IPS-18c (cell line): ENCODE measurements at regions not wholly inside any gene's neighbourhood (a gene's known extent, or its start where the extent isn't known, plus 50 kb on each side); places are given as distances from the start of the nearest gene placed in this dataset.
"Not testable (repeated sequence)": the region's sequence is repeated elsewhere in the genome, so short reads cannot be mapped to it uniquely, and the experiment has no call there.

Experiments used
- H3K4me3 ChIP-seq: 2 replicates; pipeline ENCODE4 v1.7.0; 2013; ENCODE audit warnings: low read depth, mild to moderate bottlenecking, low read length, moderate library complexity; ENCODE audit not compliant: insufficient read depth
- H3K9me3 ChIP-seq: one replicate; pipeline ENCODE4 v1.6.1; 2013; ENCODE audit warnings: mild to moderate bottlenecking, low read length, moderate library complexity; ENCODE audit not compliant: control insufficient read depth, insufficient read depth

DNA sequence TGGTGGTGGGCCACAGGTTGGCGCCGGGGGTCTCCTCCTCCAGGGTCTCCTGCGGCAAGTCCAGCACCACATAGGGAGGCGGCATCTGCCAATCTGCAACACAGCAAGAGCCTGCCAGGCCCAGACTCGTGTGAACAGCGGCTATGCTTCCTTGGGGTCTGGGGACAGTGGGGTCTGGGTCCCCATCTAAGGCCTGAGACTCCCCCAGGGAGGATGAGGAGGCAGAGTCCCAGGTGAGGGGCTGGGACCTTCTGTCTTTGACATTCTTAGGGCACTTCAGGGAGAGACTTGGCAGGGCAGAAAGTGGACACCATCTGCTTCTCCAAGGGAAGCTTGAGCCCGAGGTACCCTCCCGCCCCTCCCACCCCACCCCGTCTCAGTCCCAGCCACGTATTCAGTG, 178.1 kb downstream of the TMEM121 start:
- H3K9me3 ChIP-seq = peaks cover 36% of the 10 kb centered on the region
- H3K4me3 ChIP-seq = not testable (repeated sequence)

DNA sequence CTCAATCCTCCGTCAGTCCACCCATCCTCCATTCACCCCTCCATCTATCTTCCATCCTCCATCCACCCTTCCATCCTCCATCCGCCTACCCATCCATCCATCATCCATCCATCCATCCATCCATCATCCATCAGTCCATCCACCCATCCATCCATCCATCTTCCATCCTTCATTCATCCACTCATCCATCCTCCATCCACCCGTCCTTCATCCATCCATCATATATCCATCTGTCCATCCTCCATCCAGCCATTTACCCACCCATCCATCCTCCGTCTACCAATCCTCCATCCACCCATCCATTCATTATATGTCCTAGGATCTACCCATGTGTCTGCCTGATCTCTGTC, 179.1 kb downstream of the TMEM121 start:
- peaks cover 41% of the 10 kb centered on the region for H3K9me3 ChIP-seq
- H3K4me3 ChIP-seq = not testable (repeated sequence)

DNA sequence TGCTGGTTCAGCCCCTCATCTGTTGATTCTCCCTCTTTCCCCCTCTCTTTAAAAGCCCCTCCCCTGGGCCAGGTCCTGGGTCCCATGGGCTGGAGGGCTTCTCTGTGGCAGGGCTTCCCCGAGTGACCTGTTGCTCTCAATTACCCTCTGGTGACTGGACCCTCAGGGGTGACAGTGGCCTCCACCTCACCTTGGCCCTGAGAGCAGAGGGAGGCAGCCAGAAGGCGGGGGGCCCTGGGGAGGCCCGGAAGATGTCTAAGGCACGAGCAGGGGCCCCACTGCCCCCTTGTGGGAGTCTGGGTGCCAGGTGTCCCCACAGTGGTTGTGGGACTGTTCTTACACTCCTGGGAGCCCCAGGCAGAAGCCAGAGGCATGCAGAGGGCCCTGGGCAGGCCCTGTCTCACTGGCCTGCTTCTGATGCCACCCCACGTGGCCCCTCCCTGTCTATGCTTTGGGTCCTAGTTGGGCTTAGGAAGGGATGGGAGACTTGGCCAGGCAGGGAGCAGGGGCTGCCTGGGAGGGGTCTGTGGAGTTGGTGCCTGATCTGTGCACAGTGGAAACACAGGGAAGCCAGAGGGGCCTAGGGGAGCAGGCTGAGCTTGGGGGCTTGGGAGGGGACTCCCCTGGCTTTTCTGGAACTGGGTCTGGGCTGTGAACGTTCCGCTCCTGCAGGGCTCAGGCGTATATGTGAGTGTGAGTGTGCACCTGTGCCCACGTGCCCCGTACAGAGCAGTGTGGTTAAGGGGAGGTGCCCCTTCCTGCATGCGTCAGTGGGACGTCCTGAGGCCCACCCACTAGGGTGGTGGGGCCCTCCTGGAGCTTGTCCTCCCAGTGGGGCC, 179.7 kb downstream of the TMEM121 start:
- not testable (repeated sequence) for H3K4me3 ChIP-seq
- peaks cover 40% of the 10 kb centered on the region for H3K9me3 ChIP-seq

DNA sequence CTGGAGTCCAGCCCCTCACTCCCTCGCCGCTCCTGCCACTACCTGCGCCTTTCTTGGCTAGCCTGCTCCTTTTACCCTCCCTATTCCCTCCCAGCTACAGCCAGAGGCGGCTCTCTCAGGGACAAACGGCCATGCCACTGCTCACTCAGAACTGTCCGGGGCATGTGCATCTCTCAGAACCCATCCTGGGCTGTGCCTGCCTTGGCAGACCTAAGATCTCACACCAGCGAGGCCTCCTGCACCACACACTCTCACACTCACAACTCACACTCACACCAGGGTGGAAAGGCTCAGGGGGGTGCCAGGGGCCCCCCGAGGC, 180.3 kb downstream of the TMEM121 start:
- H3K9me3 ChIP-seq = peaks cover 41% of the 10 kb centered on the region
- H3K4me3 ChIP-seq = not testable (repeated sequence)

DNA sequence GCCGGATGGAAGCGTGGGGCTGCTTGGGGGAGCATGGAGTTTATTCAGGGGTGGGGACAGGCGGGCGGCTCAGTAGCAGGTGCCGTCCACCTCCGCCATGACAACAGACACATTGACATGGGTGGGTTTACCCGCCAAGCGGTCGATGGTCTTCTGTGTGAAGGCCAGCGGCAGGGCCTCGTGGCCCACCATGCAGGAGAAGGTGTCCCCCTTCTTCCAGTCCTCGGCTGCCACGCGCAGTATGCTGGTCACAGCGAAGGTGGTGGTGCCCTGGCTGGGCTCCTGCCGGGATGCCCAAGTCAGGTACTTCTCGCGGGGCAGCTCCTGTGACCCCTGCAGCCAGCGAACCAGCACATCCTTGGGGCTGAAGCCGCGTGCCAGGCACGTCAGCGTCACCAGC, 180.7 kb downstream of the TMEM121 start:
- not testable (repeated sequence) for H3K4me3 ChIP-seq
- peaks cover 37% of the 10 kb centered on the region for H3K9me3 ChIP-seq

DNA sequence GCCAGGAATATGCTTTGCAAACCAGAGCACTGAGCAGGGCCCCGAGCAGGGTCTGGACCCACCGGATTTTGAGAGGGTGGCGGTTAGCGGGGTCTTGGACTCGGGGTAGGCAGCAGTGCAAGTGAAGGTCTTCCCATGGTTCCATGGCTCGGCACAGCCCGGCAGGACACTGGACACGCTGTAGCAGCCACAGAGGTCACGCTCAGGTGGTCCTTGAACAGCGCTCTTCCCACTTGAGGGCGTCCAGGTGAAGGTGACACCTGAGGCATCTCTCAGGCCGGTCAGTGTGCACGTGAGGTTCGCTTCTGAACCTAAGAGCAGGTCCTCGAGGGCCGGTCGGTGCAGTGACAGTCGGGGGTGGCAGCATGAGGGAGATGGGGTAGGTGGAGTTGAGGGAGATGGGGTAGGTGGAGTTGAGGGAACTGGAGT, 181.4 kb downstream of the TMEM121 start:
- H3K4me3 ChIP-seq = not testable (repeated sequence)
- H3K9me3 ChIP-seq = peaks cover 33% of the 10 kb centered on the region

DNA sequence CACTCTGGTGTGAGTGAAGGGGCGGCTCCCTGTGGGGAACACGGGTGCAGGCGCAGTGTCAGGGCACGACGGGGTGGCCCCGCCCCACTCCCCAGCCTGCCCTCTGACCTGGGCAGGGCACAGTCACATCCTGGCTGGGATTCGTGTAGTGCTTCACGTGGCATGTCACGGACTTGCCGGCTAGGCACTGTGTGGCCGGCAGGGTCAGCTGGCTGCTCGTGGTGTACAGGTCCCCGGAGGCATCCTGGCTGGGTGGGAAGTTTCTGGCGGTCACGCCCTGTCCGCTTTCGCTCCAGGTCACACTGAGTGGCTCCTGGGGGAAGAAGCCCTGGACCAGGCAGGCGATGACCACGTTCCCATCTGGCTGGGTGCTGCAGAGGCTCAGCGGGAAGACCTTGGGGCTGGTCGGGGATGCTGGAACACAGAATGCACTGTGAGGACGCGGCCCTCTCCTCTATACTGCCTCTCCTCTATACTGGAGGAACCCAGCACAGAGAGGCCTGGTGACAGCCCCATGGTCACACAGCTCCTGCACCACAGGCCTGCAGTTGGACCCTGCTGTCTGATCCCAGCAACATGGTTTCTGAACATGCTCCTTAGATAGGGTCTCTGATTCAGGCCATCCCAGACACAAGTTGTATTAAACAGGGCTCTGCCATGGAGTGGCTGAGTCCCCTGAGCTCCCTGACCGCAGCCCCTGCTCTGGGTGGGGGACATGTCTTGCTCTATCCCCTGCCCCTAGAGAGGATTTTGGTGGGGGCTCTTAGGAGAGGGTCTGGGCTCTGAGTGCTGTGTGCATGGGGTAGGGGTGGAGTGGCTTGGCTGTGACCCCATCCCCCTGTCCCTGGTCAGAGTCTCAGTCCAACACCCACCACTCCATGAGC, 182.1 kb downstream of the TMEM121 start:
- peaks cover 36% of the 10 kb centered on the region for H3K9me3 ChIP-seq
- not testable (repeated sequence) for H3K4me3 ChIP-seq

DNA sequence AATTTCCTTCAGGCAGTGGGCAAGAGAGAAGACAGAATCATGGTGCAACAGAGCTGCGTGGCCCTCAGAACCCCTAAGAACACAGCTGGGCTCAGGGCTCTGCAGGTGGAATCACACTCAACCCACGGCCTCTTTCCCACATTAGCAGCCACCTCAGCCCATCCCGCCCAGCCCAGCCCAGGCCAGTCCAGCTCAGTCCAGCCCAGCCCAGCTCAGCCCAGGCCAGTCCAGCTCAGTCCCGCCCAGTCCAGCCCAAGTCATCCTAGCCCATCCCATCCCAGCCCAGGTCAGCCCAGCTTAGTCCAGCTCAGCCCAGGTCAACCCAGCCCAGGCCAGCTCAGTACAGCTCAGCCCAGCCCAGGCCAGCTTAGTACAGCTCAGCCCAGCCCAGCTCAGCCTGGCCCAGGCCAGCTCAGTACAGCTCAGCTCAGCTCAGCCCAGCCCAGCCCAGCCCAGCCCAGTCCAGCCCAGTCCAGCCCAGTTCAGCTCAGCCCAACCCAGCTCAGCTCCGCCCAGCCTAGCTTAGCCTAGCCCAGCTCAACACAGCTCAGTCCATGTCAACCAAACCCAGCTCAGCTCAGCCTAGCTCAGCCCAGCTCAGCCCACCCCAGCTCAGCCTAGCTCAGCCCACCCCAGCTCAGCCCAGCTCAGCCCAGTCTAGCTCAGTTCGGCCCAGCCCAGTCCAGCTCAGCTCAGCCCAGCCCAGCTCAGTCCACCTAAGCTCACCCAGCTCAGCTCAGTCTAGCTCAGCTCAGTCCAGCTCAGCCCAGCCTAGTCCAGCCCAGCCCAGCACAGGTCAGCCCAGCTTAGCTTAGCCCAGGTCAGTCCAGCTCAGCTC, 183.1 kb downstream of the TMEM121 start:
- Histone ChIP-seq H3K9me3 (peaks cover 36% of the 10 kb centered on the region), H3K4me3 (no peak overlapping the region)

DNA sequence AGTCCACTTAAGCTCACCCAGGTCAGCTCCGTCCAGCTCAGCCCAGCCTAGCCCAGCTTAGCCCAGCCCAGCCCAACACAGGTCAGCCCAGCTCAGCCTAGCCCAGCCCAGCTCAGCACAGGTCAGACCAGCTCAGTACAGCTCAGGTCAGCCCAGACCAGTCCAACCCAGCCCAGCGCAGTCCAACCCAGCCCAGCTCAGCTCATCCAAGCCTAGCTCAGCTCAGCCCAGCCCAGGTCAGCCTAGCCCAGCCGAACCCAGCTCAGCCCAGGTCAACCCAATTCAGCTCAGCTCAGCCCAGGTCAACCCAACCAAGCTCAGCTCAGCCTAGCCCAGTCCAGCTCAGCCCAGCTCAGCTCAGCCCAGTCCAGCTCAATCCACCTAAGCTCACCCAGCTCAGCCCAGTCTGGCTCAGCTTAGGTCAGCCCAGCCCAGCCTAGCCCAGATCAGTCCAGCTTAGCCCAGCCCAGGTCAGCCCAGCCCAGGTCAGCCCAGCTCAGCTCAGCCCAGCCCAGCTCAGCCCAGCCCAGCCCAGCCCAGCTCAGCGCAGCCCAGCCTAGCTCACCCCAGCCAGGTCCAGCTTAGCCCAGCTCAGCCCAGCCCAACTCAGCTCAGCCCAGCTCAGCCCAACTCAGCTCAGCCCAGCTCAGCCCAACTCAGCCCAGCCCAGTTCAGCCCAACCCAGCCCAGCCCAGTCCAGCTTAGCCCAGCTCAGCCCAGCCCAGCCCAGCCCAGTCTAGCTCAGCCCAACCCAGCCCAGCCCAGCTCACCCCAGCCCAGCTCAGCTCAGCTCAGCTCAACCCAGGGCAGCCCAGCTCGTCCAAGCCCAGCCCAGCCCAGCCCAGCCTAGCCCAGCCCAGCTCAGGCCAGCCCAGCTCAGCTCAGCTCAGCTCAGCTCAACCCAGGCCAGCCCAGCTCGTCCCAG, 184.0 kb downstream of the TMEM121 start:
- H3K9me3 ChIP-seq = peaks cover 36% of the 10 kb centered on the region
- no peak overlapping the region for H3K4me3 ChIP-seq

DNA sequence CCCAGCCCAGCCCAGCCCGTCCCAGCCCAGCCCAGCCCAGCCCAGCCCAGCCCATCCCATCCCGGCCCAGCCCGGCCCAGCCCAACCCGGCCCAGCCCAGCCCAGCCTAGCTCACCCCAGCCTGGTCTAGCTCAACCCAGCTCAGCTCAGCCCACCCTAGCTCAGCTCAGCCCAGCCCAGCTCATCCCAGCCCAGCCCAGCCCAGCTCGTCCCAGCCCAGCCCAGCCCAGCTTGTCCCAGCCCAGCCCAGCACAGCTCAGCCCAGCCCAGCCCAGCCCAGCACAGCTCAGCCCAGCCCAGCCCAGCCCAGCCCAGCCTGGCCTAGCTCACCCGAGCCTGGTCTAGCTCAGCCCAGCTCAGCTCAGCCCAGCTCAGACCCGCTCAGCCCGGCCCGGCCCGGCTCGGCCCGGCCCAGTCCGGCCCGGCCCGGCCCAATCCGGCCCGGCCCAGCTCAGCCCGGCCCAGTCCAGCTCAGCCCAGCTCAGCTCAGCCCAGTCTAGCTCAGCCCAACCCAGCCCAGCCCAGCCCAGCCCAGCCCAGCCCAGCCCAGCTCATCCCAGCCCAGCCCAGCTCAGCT, 184.7 kb downstream of the TMEM121 start:
- H3K4me3 ChIP-seq = no peak overlapping the region
- peaks cover 34% of the 10 kb centered on the region for H3K9me3 ChIP-seq

DNA sequence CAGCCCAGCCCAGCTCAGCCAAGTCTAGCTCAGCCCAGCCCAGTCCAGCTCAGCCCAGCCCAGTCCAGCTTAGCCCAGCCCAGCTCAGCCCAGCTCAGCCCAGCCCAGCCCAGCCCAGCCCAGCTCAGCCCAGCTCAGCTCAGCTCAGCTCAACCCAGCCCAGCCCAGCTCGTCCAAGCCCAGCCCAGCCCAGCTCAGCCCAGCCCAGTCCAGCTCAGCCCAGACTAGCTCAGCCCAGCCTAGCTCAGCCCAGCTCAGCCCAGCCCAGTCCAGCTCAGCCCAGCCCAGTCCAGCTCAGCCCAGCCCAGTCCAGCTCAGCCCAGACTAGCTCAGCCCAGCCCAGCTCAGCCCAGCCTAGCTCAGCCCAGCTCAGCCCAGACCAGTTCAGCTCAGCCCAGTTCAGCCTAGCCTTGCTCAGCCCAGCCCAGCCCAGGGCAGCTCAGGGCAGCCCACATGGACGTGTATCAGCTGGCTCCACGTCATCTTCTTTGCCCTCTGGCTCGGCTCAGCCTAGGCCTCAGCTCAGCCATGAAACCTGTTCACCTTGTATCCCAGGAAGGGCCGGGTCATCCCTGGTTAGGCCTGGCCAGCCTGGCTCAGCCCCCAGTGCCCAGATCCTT, 185.6 kb downstream of the TMEM121 start:
- Histone ChIP-seq H3K4me3 (no peak overlapping the region), H3K9me3 (peaks cover 32% of the 10 kb centered on the region)

DNA sequence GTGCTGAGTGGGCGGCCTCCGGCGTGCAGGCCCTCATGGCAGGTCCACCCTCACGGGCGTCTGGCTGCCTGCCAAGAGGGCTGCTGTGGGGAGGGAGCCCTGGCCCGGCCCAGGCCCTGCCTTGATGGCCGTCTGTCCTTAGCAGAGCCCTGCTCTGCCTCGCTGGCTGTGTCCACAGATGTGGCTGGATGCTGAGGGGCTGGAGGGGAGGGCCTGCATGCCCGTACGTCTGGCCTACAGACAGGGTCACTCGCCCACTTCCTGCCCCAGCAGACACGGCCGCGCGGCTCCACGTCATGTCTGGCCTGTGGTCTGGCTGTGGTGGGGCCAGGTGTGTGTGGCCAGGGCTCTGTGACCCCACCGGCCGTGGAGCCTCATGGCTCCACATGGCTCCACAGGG, 186.3 kb downstream of the TMEM121 start:
- not testable (repeated sequence) for H3K4me3 ChIP-seq
- peaks cover 28% of the 10 kb centered on the region for H3K9me3 ChIP-seq

DNA sequence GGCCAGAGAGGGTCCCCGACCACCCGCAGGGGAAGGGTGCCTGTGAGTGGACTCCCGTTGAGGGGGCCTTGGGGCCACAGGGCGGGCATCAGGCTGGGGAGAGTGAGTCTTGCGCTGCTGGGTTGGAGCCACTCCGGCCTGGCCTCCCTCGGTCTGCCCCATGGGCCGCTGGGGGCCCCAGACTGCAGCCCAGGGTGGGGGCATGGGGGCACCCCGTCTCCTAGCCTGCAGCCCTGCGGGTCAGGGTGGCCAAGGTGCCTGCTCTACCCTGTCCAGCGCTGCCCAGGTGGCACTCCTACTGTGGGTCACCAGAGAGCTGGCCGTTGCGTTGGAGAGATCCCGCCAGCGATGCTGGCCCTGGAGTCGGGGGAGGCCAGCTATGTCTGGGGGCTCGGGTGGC, 186.8 kb downstream of the TMEM121 start:
- H3K9me3 ChIP-seq = peaks cover 23% of the 10 kb centered on the region
- H3K4me3 ChIP-seq = not testable (repeated sequence)

DNA sequence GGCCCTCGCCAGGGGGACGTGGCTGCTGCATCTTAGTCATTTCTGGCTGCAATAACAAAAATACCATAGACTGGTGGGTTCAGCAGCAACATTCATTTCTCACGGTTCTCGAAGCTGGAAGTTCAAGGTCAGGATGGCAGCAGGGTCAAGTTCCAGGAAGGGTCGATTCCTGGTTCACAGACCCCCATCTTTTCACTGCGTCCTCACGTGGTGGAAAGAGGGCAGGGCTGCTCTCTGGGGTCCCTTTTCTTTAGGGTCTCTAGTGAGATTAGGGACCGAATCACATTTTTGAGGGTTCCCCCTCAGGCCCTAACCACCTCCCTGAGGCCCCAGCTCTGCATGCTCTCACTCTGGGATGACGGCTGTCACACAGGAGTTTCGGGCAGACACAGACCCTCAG, 187.5 kb downstream of the TMEM121 start:
- peaks cover 22% of the 10 kb centered on the region for H3K9me3 ChIP-seq
- H3K4me3 ChIP-seq = not testable (repeated sequence)

DNA sequence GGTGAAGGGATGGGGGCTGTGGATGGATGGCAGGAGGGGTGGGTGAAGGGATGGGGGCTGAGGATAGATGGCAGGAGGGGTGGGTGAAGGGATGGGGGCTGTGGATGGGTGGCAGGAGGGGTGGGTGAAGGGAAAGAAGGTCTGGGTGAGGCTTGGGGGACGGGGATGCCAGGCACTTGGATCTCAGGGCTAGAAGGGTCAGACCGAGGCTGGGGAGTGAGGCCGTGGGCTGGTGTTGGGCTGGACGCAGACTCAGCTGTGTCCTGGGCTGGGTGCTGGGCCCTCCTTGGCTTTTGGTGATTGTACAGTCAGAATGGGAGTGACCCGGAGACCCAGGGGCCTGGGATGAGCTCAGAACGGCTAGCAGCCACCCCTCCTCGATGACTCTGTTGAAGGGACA, 192.4 kb downstream of the TMEM121 start:
- H3K4me3 ChIP-seq = not testable (repeated sequence)

DNA sequence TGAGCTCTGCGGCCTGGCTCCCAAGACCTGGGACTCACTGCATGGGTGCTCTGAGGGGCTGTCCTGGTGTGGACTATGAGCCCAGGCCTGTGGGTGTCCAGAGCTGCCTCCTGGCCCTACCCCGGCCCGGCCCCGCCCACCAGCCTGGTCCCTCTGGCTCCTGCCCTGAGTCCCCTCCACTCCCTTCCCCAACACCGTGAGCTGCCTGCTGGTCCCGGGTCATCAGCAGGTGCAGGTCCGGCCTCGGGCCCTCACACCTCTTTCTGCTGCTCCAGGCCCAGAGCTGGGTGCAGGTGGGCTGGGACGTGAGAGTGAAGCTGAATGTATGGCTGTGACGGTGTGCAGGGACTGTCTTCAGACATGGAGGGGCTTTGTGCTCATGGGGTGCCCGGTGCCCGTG, 193.7 kb downstream of the TMEM121 start:
- peaks cover 18% of the 10 kb centered on the region for H3K9me3 ChIP-seq
- not testable (repeated sequence) for H3K4me3 ChIP-seq

More for the DNA sequence above, 192.4 kb downstream of the TMEM121 start:
- H3K9me3 ChIP-seq = peaks cover 12% of the 10 kb centered on the region
